Skeletal muscle satellite cell (primary cell): ENCODE measurements at regions not wholly inside any gene's neighbourhood (a gene's known extent, or its start where the extent isn't known, plus 50 kb on each side); places are given as distances from the start of the nearest gene placed in this dataset.

Experiments used
- H3K27me3 ChIP-seq: 2 replicates; pipeline ENCODE4 v1.7.0; 2013; ENCODE audit warnings: low read length; ENCODE audit not compliant: control insufficient read depth, insufficient read depth
- H3K36me3 ChIP-seq: 2 replicates; pipeline ENCODE4 v1.7.0; 2013; ENCODE audit warnings: mild to moderate bottlenecking, control low read depth, low read length; ENCODE audit not compliant: insufficient read depth
- H3K4me1 ChIP-seq: 2 replicates; pipeline ENCODE4 v1.7.0; 2013; ENCODE audit warnings: low read length; ENCODE audit not compliant: control insufficient read depth, insufficient read depth
- H3K4me2 ChIP-seq: 2 replicates; pipeline ENCODE4 v1.7.0; 2013; ENCODE audit warnings: mild to moderate bottlenecking, low read length
- H3K4me3 ChIP-seq: 2 replicates; pipeline ENCODE4 v1.7.0; 2013; ENCODE audit warnings: low read length
- H3K9ac ChIP-seq: 2 replicates; pipeline ENCODE4 v1.7.0; 2013; ENCODE audit warnings: mild to moderate bottlenecking, low read depth, low read length, moderate library complexity
- H3K9me3 ChIP-seq: replicated peaks from 2 replicates; pipeline ENCODE4 v1.7.0; 2013; ENCODE audit warnings: mild to moderate bottlenecking, control low read depth, low read length

GRCh38 chr5:56569566-56569965, 245.8 kb upstream of the MAP3K1 start:
- H3K4me2 ChIP-seq: no peak overlapping the region
- H3K4me1 ChIP-seq: peaks cover 9% of the 10 kb centered on the region
- H3K9me3 ChIP-seq: no peaks in the 10 kb centered on the region
- H3K4me3 ChIP-seq: no peak overlapping the region
- no peak overlapping the region for H3K9ac ChIP-seq
- H3K36me3 ChIP-seq: no peaks in the 10 kb centered on the region
- peaks cover 6% of the 10 kb centered on the region for H3K27me3 ChIP-seq

GRCh38 chr5:56569076-56569475, 246.3 kb upstream of the MAP3K1 start:
- H3K27me3 ChIP-seq: peaks cover 6% of the 10 kb centered on the region
- H3K4me2 ChIP-seq: no peak overlapping the region
- peaks cover 9% of the 10 kb centered on the region for H3K4me1 ChIP-seq
- no peaks in the 10 kb centered on the region for H3K36me3 ChIP-seq
- H3K9me3 ChIP-seq: no peaks in the 10 kb centered on the region
- no peak overlapping the region for H3K9ac ChIP-seq
- H3K4me3 ChIP-seq: no peak overlapping the region

- Histone ChIP-seq H3K4me3 (no peak overlapping the region), H3K4me1 (peaks cover 9% of the 10 kb centered on the region), H3K9me3 (no peaks in the 10 kb centered on the region), H3K4me2 (no peak overlapping the region), H3K27me3 (peaks cover 6% of the 10 kb centered on the region), H3K9ac (no peak overlapping the region), H3K36me3 (no peaks in the 10 kb centered on the region)
These were observed 248.1 kb upstream of the MAP3K1 start for GRCh38 chr5:56567278-56567677.

- Histone ChIP-seq H3K9ac (no peak overlapping the region), H3K4me3 (no peak overlapping the region), H3K9me3 (no peaks in the 10 kb centered on the region), H3K4me2 (no peak overlapping the region), H3K36me3 (no peaks in the 10 kb centered on the region), H3K27me3 (peaks cover 6% of the 10 kb centered on the region), H3K4me1 (peaks cover 9% of the 10 kb centered on the region)
These were observed 248.7 kb upstream of the MAP3K1 start for GRCh38 chr5:56566374-56567249.

GRCh38 chr5:56565644-56566043, 249.7 kb upstream of the MAP3K1 start:
- H3K9ac ChIP-seq: no peak overlapping the region
- no peaks in the 10 kb centered on the region for H3K9me3 ChIP-seq
- no peaks in the 10 kb centered on the region for H3K36me3 ChIP-seq
- H3K4me1 ChIP-seq: peaks cover 9% of the 10 kb centered on the region
- H3K4me2 ChIP-seq: no peak overlapping the region
- peaks cover 8% of the 10 kb centered on the region for H3K27me3 ChIP-seq
- no peak overlapping the region for H3K4me3 ChIP-seq

- Histone ChIP-seq H3K36me3 (no peaks in the 10 kb centered on the region), H3K4me2 (no peak overlapping the region), H3K9ac (no peak overlapping the region), H3K4me3 (no peak overlapping the region), H3K4me1 (peaks cover 9% of the 10 kb centered on the region), H3K27me3 (peaks cover 12% of the 10 kb centered on the region), H3K9me3 (no peaks in the 10 kb centered on the region)
These were observed 250.1 kb upstream of the MAP3K1 start for GRCh38 chr5:56565283-56565615.

GRCh38 chr5:56564541-56565282, 250.6 kb upstream of the MAP3K1 start:
- Histone ChIP-seq H3K36me3 (no peaks in the 10 kb centered on the region), H3K27me3 (peaks cover 14% of the 10 kb centered on the region), H3K4me2 (no peak overlapping the region), H3K4me1 (peaks cover 6% of the 10 kb centered on the region), H3K9ac (no peak overlapping the region), H3K9me3 (no peaks in the 10 kb centered on the region), H3K4me3 (no peak overlapping the region)

- Histone ChIP-seq H3K4me1 (no peaks in the 10 kb centered on the region), H3K36me3 (no peaks in the 10 kb centered on the region), H3K4me3 (no peak overlapping the region), H3K9ac (no peak overlapping the region), H3K9me3 (no peaks in the 10 kb centered on the region), H3K4me2 (no peak overlapping the region), H3K27me3 (peaks cover 18% of the 10 kb centered on the region)
These were observed 253.9 kb upstream of the MAP3K1 start for GRCh38 chr5:56561455-56561854.

- Histone ChIP-seq H3K9me3 (no peaks in the 10 kb centered on the region), H3K4me2 (no peak overlapping the region), H3K27me3 (peaks cover 12% of the 10 kb centered on the region), H3K9ac (no peak overlapping the region), H3K4me3 (no peak overlapping the region), H3K36me3 (no peaks in the 10 kb centered on the region), H3K4me1 (no peaks in the 10 kb centered on the region)
These were observed 257.1 kb upstream of the MAP3K1 start for GRCh38 chr5:56558131-56558745.

- no peak overlapping the region for H3K9ac ChIP-seq
- peaks cover 12% of the 10 kb centered on the region for H3K27me3 ChIP-seq
- no peak overlapping the region for H3K4me3 ChIP-seq
- no peaks in the 10 kb centered on the region for H3K9me3 ChIP-seq
- no peak overlapping the region for H3K4me2 ChIP-seq
- H3K36me3 ChIP-seq: no peaks in the 10 kb centered on the region
- H3K4me1 ChIP-seq: no peaks in the 10 kb centered on the region
These were observed 258.2 kb upstream of the MAP3K1 start for GRCh38 chr5:56557198-56557597.

- Histone ChIP-seq H3K9ac (no peak overlapping the region), H3K36me3 (no peaks in the 10 kb centered on the region), H3K27me3 (no peaks in the 10 kb centered on the region), H3K4me3 (no peak overlapping the region), H3K4me2 (no peak overlapping the region), H3K9me3 (no peaks in the 10 kb centered on the region), H3K4me1 (no peaks in the 10 kb centered on the region)
These were observed 262.6 kb upstream of the MAP3K1 start for GRCh38 chr5:56552612-56553268.
